Midbrain (tissue), 1 donor: ENCODE measurements at regions not wholly inside any gene's neighbourhood (a gene's known extent, or its start where the extent isn't known, plus 50 kb on each side); places are given as distances from the start of the nearest gene placed in this dataset.
"Not testable (repeated sequence)": the region's sequence is repeated elsewhere in the genome, so short reads cannot be mapped to it uniquely, and the experiment has no call there.

Source experiments
- DNase-seq: peaks from one replicate; lab custom pipeline; 2025; lab: John Stamatoyannopoulos, UW

GRCh38 chr2:167792126-167792525, 455.3 kb downstream of the STK39 start:
- DNase-seq = no peak

GRCh38 chr2:167790781-167791450, 456.5 kb downstream of the STK39 start:
- DNase-seq = no peak

- no peak for DNase-seq
These were observed 457.2 kb downstream of the STK39 start for GRCh38 chr2:167790189-167790588.

GRCh38 chr2:167787562-167787961, 459.8 kb downstream of the STK39 start:
- no peak for DNase-seq

GRCh38 chr2:167787021-167787420, 460.4 kb downstream of the STK39 start:
- DNase-seq = no peak

- no peak for DNase-seq
These were observed 461.7 kb downstream of the STK39 start for GRCh38 chr2:167785606-167786216.

- DNase-seq = no peak
These were observed 463.3 kb downstream of the STK39 start for GRCh38 chr2:167784084-167784425.

- no peak for DNase-seq
These were observed 463.9 kb downstream of the STK39 start for GRCh38 chr2:167783261-167784083.

- DNase-seq = not testable (repeated sequence)
These were observed 465.8 kb downstream of the STK39 start for GRCh38 chr2:167781629-167782028.

GRCh38 chr2:167776359-167776758, 471.0 kb downstream of the STK39 start:
- no peak for DNase-seq

- no peak for DNase-seq
These were observed 475.8 kb downstream of the STK39 start for GRCh38 chr2:167771628-167772027.

- DNase-seq = no peak
These were observed 478.4 kb downstream of the STK39 start for GRCh38 chr2:167769020-167769419.

- DNase-seq = no peak
These were observed 479.6 kb downstream of the STK39 start for GRCh38 chr2:167767830-167768229.

- no peak for DNase-seq
These were observed 482.5 kb downstream of the STK39 start for GRCh38 chr2:167764772-167765341.

- DNase-seq = no peak
These were observed 485.8 kb downstream of the STK39 start for GRCh38 chr2:167761465-167762136.

- DNase-seq = no peak
These were observed 487.9 kb downstream of the STK39 start for GRCh38 chr2:167759531-167759930.

- no peak for DNase-seq
These were observed 489.1 kb downstream of the STK39 start for GRCh38 chr2:167758292-167758691.

- DNase-seq = no peak
These were observed 490.9 kb downstream of the STK39 start for GRCh38 chr2:167756446-167756845.

GRCh38 chr2:167753142-167753541, 494.3 kb downstream of the STK39 start:
- DNase-seq = no peak

GRCh38 chr2:167752734-167753133, 494.7 kb downstream of the STK39 start:
- DNase-seq = no peak

GRCh38 chr2:167750675-167751074, 496.7 kb downstream of the STK39 start:
- no peak for DNase-seq

GRCh38 chr2:167749660-167750059, 497.7 kb downstream of the STK39 start:
- DNase-seq = no peak
